ENCODE measurements at regions not wholly inside any gene's neighbourhood (a gene's known extent, or its start where the extent isn't known, plus 50 kb on each side); places are given as distances from the start of the nearest gene placed in this dataset.

GRCh38 chr13:89721216-89721615 lies 1626.3 kb upstream of the MIR17HG start:
- in situ Hi-C loops (cut with HindIII; ENCODE audit: low sequenced_read_pairs), result no loop called here
- TF ChIP-seq, protein P1, sequence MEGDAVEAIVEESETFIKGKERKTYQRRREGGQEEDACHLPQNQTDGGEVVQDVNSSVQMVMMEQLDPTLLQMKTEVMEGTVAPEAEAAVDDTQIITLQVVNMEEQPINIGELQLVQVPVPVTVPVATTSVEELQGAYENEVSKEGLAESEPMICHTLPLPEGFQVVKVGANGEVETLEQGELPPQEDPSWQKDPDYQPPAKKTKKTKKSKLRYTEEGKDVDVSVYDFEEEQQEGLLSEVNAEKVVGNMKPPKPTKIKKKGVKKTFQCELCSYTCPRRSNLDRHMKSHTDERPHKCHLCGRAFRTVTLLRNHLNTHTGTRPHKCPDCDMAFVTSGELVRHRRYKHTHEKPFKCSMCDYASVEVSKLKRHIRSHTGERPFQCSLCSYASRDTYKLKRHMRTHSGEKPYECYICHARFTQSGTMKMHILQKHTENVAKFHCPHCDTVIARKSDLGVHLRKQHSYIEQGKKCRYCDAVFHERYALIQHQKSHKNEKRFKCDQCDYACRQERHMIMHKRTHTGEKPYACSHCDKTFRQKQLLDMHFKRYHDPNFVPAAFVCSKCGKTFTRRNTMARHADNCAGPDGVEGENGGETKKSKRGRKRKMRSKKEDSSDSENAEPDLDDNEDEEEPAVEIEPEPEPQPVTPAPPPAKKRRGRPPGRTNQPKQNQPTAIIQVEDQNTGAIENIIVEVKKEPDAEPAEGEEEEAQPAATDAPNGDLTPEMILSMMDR (IDR thresholded peaks at IDR 0.05; ENCODE audit: low read depth, low read length), result no peak
- H3K4me3 ChIP-seq (ENCODE audit: low read depth, low read length), result no peak overlapping the region
- no peak for DNase-seq (ENCODE audit: low read depth, low spot score)

DNA sequence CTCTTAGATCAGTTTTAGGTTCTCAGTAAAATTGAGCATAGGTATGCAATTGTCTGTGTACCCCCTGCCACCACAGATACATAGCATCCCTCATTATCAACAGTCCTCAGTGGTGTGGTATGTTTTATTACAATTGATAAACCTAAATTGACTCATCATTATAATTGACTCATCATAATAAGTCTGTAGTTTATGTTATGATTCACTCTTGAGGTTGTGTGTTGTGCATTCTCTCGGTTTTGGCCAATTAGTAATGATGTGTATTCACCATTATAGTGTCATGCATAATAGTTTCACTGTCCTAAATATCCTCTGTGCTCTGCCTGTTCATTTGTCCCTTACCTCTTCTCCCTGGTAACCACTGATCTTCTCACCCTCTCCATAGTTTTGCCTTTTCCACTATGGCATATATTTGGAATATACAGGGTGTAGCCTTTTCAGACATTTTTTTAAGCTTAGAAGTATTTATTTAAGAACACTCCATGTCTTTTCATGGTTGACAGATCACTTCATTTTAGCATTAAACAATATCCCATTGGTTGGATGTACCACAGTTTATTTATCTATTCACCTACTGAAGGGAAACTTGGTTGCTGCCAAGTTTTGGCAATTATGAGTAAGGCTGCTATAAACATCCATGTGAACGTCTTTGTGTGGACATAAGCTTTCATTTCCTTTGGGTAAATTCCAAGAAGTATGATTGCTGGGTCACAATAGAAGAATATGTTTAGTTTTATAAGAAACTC lies 1620.6 kb upstream of the MIR17HG start:
- H3K4me3 ChIP-seq (ENCODE audit: low read depth, low read length), result no peak overlapping the region
- in situ Hi-C loops (cut with HindIII; ENCODE audit: low sequenced_read_pairs), result no loop called here
- TF ChIP-seq, protein P1 (IDR thresholded peaks at IDR 0.05; ENCODE audit: low read depth, low read length), result no peak
- DNase-seq (ENCODE audit: low read depth, low spot score), result peak; percentile 88

GRCh38 chr13:89733829-89734228 lies 1613.7 kb upstream of the MIR17HG start:
- no peak overlapping the region for H3K4me3 ChIP-seq (ENCODE audit: low read depth, low read length)
- TF ChIP-seq, protein P1 (IDR thresholded peaks at IDR 0.05; ENCODE audit: low read depth, low read length), result no peak
- no peak for DNase-seq (ENCODE audit: low read depth, low spot score)
- in situ Hi-C loops (cut with HindIII; ENCODE audit: low sequenced_read_pairs), result no loop called here

GRCh38 chr13:89737051-89737450 lies 1610.4 kb upstream of the MIR17HG start:
- H3K4me3 ChIP-seq (ENCODE audit: low read depth, low read length), result no peak overlapping the region
- in situ Hi-C loops (cut with HindIII; ENCODE audit: low sequenced_read_pairs), result no loop called here
- DNase-seq (ENCODE audit: low read depth, low spot score), result no peak
- TF ChIP-seq, protein P1 (IDR thresholded peaks at IDR 0.05; ENCODE audit: low read depth, low read length), result no peak

DNA sequence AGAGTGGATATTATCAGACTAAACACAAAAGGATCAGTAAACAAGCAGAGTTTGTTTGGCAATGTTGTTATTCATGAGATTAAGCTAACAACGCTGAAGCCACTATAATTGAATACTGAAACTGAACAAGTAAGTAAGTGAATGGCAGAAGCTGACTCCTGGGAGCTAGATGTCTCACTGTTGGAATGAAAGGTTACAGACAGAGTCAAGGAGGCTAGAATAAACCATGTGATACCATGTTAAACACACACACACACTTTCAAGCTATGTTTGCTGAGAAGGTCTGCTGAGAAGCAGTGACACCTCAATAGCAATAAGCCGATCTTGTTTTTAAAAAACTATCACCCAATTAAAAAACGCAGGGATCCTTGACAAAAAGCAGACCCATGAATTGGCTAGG lies 1609.4 kb upstream of the MIR17HG start:
- TF ChIP-seq, protein P1 (IDR thresholded peaks at IDR 0.05; ENCODE audit: low read depth, low read length), result no peak
- H3K4me3 ChIP-seq (ENCODE audit: low read depth, low read length), result no peak overlapping the region
- in situ Hi-C loops (cut with HindIII; ENCODE audit: low sequenced_read_pairs), result no loop called here
- no peak for DNase-seq (ENCODE audit: low read depth, low spot score)

GRCh38 chr13:89740994-89741685 lies 1606.3 kb upstream of the MIR17HG start:
- in situ Hi-C loops (cut with HindIII; ENCODE audit: low sequenced_read_pairs), result no loop called here
- DNase-seq (ENCODE audit: low read depth, low spot score), result no peak
- TF ChIP-seq, protein P1 (IDR thresholded peaks at IDR 0.05; ENCODE audit: low read depth, low read length), result no peak
- no peak overlapping the region for H3K4me3 ChIP-seq (ENCODE audit: low read depth, low read length)

Data from astrocyte of the spinal cord (primary cell).